Activated naive CD4-positive, alpha-beta T cell treated with anti-CD3 and anti-CD28 coated beads, Interleukin-2, amount 10 ng/mL, durations not matched to agents 7 days and 5 days (primary cell): ENCODE measurements at regions not wholly inside any gene's neighbourhood (a gene's known extent, or its start where the extent isn't known, plus 50 kb on each side); places are given as distances from the start of the nearest gene placed in this dataset.

Experiments
- CTCF ChIA-PET: fragments of 350-600 bp; sonication (Branson Sonifier 250); formaldehyde crosslinking; loops from one replicate; lab custom pipeline; 2021; ENCODE audit warnings: antibody characterized with exemption; lab: Charles Lee
- DNase-seq: peaks from one replicate; pipeline ENCODE4 v3.0.0-alpha.2; 2020
- H3K27ac Mint-ChIP-seq: one replicate; pipeline ENCODE4 v1.8.0; 2021; ENCODE audit warnings: mild to moderate bottlenecking, moderate library complexity, mixed read lengths
- H3K27me3 Mint-ChIP-seq: one replicate; pipeline ENCODE4 v1.8.0; 2021; ENCODE audit warnings: mild to moderate bottlenecking, mixed read lengths
- H3K36me3 Mint-ChIP-seq: one replicate; pipeline ENCODE4 v1.8.0; 2021; ENCODE audit warnings: mixed read lengths
- H3K4me1 Mint-ChIP-seq: one replicate; pipeline ENCODE4 v1.8.0; 2021; ENCODE audit warnings: mixed read lengths
- H3K4me3 Mint-ChIP-seq: one replicate; pipeline ENCODE4 v1.8.0; 2021; ENCODE audit warnings: mild to moderate bottlenecking, moderate library complexity, mixed read lengths
- H3K9me3 Mint-ChIP-seq: one replicate; pipeline ENCODE4 v1.8.0; 2021; ENCODE audit warnings: mixed read lengths

GRCh38 chr20:7420345-7420744 lies 519.9 kb downstream of the HAO1 start:
- CTCF ChIA-PET, result no interaction called here
- Mint-ChIP-seq H3K4me3 (no peak overlapping the region), H3K27ac (no peak overlapping the region), H3K9me3 (peaks cover 5% of the 10 kb centered on the region), H3K36me3 (no peaks in the 10 kb centered on the region), H3K27me3 (no peaks in the 10 kb centered on the region), H3K4me1 (no peaks in the 10 kb centered on the region)
- DNase-seq, result no peak

DNA sequence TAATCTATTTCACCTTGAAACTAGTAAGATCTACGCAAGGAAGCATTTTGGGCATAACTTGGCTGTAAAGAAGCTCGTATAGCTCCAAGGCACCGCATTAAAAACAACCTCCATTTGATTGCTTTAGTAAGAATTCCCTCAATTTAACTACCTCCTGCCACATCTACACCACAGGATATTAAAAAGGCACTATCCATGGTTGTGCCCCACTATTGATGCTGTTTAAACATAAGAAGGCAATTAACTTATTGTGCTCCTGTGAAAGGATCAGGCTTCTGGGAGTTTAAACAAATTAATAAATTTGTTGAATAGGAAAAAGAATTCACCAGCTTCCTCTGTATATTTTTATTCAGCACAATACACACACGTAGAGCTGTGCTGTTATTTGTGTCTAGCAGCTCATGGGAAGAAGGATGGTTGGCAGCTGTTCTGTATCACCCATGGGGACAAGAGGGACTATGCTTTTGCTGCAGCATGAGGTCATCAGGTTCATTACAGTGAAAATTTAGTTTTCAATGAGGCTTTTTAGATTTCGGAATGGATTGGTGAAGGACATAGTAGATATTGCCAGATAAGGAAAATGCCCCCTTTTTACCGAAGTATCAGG lies 513.3 kb downstream of the HAO1 start:
- H3K4me1 Mint-ChIP-seq, result no peaks in the 10 kb centered on the region
- peaks cover 4% of the 10 kb centered on the region for H3K9me3 Mint-ChIP-seq
- CTCF ChIA-PET, result no interaction called here

DNA sequence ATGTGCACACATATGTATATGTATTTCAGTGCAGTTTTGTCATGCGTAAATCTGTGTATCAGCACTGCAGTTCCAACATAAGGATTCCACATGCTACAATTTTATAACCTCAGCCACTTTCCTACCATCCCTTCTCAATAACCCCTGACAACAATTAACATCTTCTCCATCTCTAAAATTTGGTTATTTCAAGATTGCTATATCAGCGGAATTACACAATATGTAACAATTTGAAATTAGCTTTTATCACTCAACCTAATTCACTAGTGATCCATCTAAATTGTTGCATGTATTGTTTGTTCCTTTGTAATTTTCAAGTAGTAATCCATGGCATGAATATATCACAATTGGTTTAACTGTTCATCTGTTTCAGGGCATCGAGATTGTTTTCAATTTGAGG lies 511.3 kb downstream of the HAO1 start:
- Mint-ChIP-seq H3K27ac (no peak overlapping the region), H3K9me3 (peaks cover 4% of the 10 kb centered on the region), H3K4me3 (no peak overlapping the region), H3K4me1 (no peaks in the 10 kb centered on the region), H3K36me3 (no peaks in the 10 kb centered on the region), H3K27me3 (no peaks in the 10 kb centered on the region)
- DNase-seq, result no peak
- CTCF ChIA-PET, result no interaction called here

More for the DNA sequence above, 513.3 kb downstream of the HAO1 start:
- H3K27me3 Mint-ChIP-seq, result no peaks in the 10 kb centered on the region
- no peak for DNase-seq
- no peak overlapping the region for H3K27ac Mint-ChIP-seq
- no peak overlapping the region for H3K4me3 Mint-ChIP-seq
- no peaks in the 10 kb centered on the region for H3K36me3 Mint-ChIP-seq

- no peaks in the 10 kb centered on the region for H3K27me3 Mint-ChIP-seq
- H3K36me3 Mint-ChIP-seq, result no peaks in the 10 kb centered on the region
- no peak for DNase-seq
- no peak overlapping the region for H3K4me3 Mint-ChIP-seq
- no peak overlapping the region for H3K27ac Mint-ChIP-seq
- CTCF ChIA-PET, result no interaction called here
- peaks cover 2% of the 10 kb centered on the region for H3K9me3 Mint-ChIP-seq
- no peaks in the 10 kb centered on the region for H3K4me1 Mint-ChIP-seq
These were observed 507.6 kb downstream of the HAO1 start for GRCh38 chr20:7432612-7433011.

DNA sequence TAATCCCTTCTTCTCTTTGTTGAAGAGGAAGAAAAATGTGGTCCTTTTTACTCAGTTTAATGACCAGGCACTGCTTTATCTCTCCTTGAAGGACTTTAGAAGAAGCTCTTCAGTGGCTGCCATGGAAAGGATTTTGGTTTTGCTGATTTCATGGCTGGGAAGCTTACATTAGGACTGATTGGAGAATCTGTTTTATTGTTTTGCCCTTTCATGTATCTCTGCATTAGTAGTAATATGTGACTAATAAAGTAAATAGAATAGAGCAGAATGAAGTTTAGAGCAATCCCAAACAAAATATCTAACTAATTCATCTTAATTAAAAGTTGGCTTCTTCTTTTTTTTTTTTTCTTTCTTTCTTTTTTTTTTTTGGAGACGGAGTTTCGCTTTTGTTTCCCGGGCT lies 502.9 kb downstream of the HAO1 start:
- Mint-ChIP-seq H3K27me3 (no peaks in the 10 kb centered on the region), H3K4me3 (no peak overlapping the region), H3K27ac (no peak overlapping the region), H3K4me1 (no peaks in the 10 kb centered on the region), H3K9me3 (peaks cover 3% of the 10 kb centered on the region), H3K36me3 (no peaks in the 10 kb centered on the region)
- CTCF ChIA-PET, result no interaction called here
- DNase-seq, result no peak

DNA sequence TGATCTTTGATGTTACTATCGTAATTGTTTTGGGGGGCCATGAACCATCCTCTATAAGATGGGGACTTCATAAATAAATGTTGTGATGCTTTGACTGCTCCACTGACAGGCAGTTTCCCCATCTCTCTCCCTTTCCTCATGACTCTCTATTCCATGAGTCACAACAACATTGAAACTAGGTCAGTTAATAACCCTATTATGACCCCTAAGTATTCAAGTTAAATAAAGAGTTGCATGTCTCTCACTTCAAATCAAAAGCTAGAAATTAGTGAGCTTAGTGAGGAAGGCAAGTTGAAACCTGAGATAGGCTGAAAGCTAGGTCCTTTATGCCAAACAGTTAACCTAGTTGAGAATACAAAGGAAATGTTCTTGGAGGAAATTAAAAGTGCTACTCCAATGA lies 491.0 kb downstream of the HAO1 start:
- Mint-ChIP-seq H3K27ac (no peak overlapping the region), H3K4me1 (no peaks in the 10 kb centered on the region), H3K4me3 (no peak overlapping the region), H3K27me3 (no peaks in the 10 kb centered on the region), H3K36me3 (no peaks in the 10 kb centered on the region), H3K9me3 (peaks cover 7% of the 10 kb centered on the region)
- CTCF ChIA-PET, result no interaction called here
- no peak for DNase-seq

DNA sequence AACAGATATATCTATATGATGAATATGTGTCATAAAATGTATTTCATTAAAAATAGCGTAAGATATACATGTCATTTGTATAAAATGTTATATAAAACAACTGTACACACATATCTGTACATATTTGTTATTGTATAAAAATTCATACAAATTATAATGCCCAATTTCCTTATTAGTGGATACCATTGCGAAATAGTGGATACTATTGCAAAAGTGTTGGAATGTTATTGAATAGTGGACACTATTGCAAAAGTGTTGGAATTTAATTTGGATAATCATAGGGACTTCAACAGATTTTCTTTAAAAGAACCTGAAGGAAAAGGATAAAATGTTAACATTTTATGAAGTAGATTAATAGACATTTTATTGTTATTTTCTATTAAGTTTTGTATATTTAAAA lies 487.4 kb downstream of the HAO1 start:
- no peaks in the 10 kb centered on the region for H3K4me1 Mint-ChIP-seq

DNA sequence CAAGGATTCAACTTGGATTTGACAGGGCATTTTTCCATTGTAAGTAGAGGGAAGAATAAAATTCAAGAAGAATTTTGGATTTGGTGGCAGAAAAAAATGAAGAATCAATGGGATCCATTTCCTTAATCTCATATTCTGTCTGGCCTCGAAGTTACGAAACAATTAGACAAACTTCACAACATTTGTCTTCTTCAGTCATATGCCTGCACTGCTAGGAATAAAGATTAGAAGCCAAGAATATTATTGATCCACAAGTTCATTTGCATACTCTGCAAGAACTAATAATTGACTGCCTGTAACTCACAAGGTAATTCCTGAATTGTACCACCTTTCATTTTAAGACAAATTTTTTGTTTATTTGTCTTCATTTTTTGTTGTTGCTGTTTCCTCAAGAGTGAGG lies 486.2 kb downstream of the HAO1 start:
- no peaks in the 10 kb centered on the region for H3K27me3 Mint-ChIP-seq
- H3K9me3 Mint-ChIP-seq, result peaks cover 9% of the 10 kb centered on the region
- H3K36me3 Mint-ChIP-seq, result no peaks in the 10 kb centered on the region
- no peak overlapping the region for H3K27ac Mint-ChIP-seq
- no peak for DNase-seq
- no peak overlapping the region for H3K4me3 Mint-ChIP-seq
- H3K4me1 Mint-ChIP-seq, result no peaks in the 10 kb centered on the region
- CTCF ChIA-PET, result no interaction called here

More for the DNA sequence above, 487.4 kb downstream of the HAO1 start:
- CTCF ChIA-PET, result no interaction called here
- Mint-ChIP-seq H3K36me3 (no peaks in the 10 kb centered on the region), H3K27me3 (no peaks in the 10 kb centered on the region), H3K27ac (no peak overlapping the region), H3K4me3 (no peak overlapping the region), H3K9me3 (peaks cover 10% of the 10 kb centered on the region)
- DNase-seq, result no peak

GRCh38 chr20:7458459-7458858 lies 481.8 kb downstream of the HAO1 start:
- no peak overlapping the region for H3K27ac Mint-ChIP-seq
- CTCF ChIA-PET, result no interaction called here
- no peak for DNase-seq
- H3K27me3 Mint-ChIP-seq, result no peaks in the 10 kb centered on the region
- H3K4me1 Mint-ChIP-seq, result no peaks in the 10 kb centered on the region
- no peak overlapping the region for H3K4me3 Mint-ChIP-seq
- no peaks in the 10 kb centered on the region for H3K36me3 Mint-ChIP-seq
- H3K9me3 Mint-ChIP-seq, result peaks cover 8% of the 10 kb centered on the region

DNA sequence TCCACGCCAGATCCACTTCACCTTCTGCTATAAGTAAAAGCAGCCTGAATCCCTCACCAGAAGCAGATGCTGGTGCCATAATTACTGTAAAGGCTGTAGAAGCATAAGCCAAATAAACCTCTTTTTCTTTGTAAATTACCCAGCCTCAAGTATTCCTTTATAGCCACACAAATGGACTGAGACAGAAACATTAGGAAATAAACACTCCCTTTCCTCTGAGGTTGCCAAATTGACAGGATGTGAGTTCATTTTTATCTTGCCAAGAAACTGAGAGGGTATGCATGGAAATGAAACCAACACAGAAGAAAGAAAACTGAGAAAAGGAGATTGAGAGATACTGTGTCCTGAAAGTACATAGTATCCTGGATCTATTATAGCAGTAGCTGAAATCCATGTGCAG lies 481.2 kb downstream of the HAO1 start:
- CTCF ChIA-PET, result no interaction called here
- Mint-ChIP-seq H3K4me3 (no peak overlapping the region), H3K36me3 (no peaks in the 10 kb centered on the region), H3K4me1 (no peaks in the 10 kb centered on the region), H3K9me3 (peaks cover 8% of the 10 kb centered on the region), H3K27me3 (no peaks in the 10 kb centered on the region), H3K27ac (no peak overlapping the region)
- DNase-seq, result no peak

DNA sequence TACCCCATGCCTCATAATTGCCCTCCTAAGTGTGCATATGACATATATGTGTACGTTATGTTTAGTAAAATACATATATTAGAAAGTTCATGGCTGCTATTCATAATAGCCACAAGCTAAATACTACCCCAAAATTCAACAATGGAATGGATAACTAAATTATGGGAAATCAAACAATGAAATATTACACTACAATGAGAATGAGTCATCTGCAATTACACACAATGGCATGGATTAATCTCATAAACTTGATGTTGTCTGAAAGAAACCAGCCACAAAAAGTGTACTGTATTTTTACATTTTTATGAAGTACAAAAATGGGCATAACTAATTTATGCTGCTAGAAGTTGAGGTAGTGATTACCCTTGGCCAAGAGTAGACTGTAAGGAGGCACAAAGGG lies 477.0 kb downstream of the HAO1 start:
- Mint-ChIP-seq H3K36me3 (no peaks in the 10 kb centered on the region), H3K27me3 (no peaks in the 10 kb centered on the region), H3K4me1 (no peaks in the 10 kb centered on the region), H3K9me3 (peaks cover 4% of the 10 kb centered on the region), H3K4me3 (no peak overlapping the region), H3K27ac (no peak overlapping the region)
- DNase-seq, result no peak
- CTCF ChIA-PET, result no interaction called here

DNA sequence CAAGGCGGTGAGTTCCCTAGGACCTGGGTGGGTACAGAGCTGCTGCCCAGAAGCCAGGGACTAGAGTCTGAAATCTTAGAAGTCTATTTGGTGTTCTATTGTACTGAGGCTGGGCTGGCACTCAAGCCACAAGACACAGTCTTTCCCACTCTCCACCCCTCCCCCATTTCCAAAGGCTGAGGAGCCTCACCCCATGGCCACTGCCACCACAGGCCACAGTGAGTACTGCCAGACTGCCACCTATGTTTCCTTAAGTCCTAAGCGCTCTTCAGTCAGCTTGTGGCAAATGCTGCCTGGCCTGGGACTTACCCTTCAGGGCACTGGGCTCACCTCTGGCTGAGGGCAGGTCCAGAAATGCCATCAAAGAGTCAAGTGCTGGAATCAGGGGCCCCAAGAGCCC lies 469.3 kb downstream of the HAO1 start:
- Mint-ChIP-seq H3K9me3 (peaks cover 7% of the 10 kb centered on the region), H3K36me3 (no peaks in the 10 kb centered on the region), H3K27ac (no peak overlapping the region), H3K27me3 (no peaks in the 10 kb centered on the region), H3K4me3 (no peak overlapping the region), H3K4me1 (no peaks in the 10 kb centered on the region)
- no peak for DNase-seq
- CTCF ChIA-PET, result no interaction called here

DNA sequence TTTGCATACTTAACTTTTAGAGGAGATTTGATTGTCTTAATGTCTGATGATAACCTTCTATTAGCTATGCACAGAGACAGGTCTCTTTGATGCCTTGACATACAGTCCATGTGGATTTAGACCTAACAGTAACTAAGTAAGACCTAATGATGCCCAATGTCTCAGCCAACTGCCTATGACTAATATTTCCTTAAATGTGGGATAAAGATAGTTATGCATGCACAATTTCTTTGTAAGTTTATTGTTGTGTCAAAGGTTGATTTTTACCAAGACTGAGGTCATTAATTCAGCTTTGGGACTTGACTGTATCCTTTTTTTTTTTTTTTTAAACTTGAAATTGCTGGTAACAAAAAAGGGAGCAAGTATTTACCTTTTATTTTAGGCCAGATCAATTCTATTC lies 450.0 kb downstream of the HAO1 start:
- DNase-seq, result no peak
- Mint-ChIP-seq H3K27ac (no peak overlapping the region), H3K4me3 (no peak overlapping the region), H3K4me1 (no peaks in the 10 kb centered on the region), H3K36me3 (no peaks in the 10 kb centered on the region), H3K27me3 (no peaks in the 10 kb centered on the region), H3K9me3 (peaks cover 18% of the 10 kb centered on the region)
- CTCF ChIA-PET, result no interaction called here

GRCh38 chr20:7492257-7492656 lies 448.0 kb downstream of the HAO1 start:
- no peaks in the 10 kb centered on the region for H3K27me3 Mint-ChIP-seq
- no peak overlapping the region for H3K4me3 Mint-ChIP-seq
- no peaks in the 10 kb centered on the region for H3K36me3 Mint-ChIP-seq
- peaks cover 23% of the 10 kb centered on the region for H3K9me3 Mint-ChIP-seq
- CTCF ChIA-PET, result no interaction called here
- H3K27ac Mint-ChIP-seq, result no peak overlapping the region
- no peak for DNase-seq
- no peaks in the 10 kb centered on the region for H3K4me1 Mint-ChIP-seq

- H3K27me3 Mint-ChIP-seq, result no peaks in the 10 kb centered on the region
- no peaks in the 10 kb centered on the region for H3K36me3 Mint-ChIP-seq
- no peak for DNase-seq
- CTCF ChIA-PET, result no interaction called here
- no peak overlapping the region for H3K27ac Mint-ChIP-seq
- no peaks in the 10 kb centered on the region for H3K4me1 Mint-ChIP-seq
- H3K4me3 Mint-ChIP-seq, result no peak overlapping the region
- H3K9me3 Mint-ChIP-seq, result peaks cover 24% of the 10 kb centered on the region
These were observed 446.9 kb downstream of the HAO1 start for GRCh38 chr20:7493311-7493710.
